GM21423 (cell line): ENCODE measurements at regions not wholly inside any gene's neighbourhood (a gene's known extent, or its start where the extent isn't known, plus 50 kb on each side); places are given as distances from the start of the nearest gene placed in this dataset.

Experiments
- ATAC-seq: cut with Tn5 transposase; IDR thresholded peaks from one replicate; pipeline ENCODE4 v1.9.1; 2021; ENCODE audit warnings: mild to moderate bottlenecking, moderate library complexity; ENCODE audit not compliant: unreplicated experiment

DNA sequence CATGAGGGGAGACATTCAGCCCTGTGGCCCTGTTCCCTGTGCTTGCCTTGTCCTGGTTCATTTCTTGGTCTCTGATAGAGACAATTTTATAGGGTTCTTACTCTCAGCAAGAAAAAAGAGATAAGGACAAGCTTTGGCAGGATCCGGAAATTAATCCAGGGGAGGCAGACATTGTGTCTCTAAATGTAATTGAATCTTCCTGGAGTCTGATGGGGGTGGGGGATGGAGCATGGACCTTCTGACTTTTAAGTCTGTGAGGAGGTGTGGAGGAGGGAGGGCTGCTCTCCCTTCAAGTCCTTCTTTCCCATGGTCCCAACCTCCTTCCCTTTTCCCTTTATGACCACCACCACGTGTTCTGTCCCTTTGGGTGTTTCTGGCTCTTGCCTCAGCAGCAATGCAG lies 512.7 kb downstream of the DHX35 start:
- no peak for ATAC-seq

DNA sequence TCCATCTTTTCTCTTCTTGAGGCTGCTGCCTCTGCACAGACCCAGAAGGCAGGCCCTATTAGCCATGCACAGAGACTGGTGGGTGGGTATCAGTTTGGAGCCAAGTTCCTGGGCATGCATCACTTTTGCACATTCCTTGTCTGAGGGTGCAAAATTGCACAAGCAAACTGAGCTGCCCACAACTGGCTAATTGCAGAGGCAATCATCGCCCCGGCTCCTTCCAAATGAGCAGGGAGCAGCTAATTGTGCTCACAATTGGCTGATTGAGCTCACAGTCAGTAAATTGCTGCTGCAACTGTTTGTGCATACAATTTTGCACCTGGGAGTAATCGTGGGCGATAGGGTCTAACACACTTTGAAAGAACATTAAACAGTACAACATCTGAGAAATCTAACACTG lies 511.4 kb downstream of the DHX35 start:
- ATAC-seq = no peak

DNA sequence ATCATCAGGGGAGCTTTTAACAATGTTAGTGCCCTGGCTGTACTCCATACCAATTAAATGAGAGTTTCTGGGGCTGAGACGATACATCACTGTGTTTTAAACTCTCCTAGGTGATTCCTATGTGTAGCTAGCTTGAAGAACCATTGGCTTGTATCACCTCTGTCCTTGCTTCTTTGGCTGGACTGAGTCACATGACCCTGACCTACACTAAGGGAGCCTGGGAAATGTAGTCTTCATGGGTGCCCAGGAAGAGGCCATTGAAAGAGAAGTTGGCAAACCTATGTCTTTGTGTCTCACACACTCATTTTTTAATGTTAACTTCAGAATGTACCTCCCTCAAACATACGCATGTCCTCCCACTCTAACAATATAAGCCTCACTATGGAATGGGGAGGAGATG lies 506.6 kb downstream of the DHX35 start:
- no peak for ATAC-seq

DNA sequence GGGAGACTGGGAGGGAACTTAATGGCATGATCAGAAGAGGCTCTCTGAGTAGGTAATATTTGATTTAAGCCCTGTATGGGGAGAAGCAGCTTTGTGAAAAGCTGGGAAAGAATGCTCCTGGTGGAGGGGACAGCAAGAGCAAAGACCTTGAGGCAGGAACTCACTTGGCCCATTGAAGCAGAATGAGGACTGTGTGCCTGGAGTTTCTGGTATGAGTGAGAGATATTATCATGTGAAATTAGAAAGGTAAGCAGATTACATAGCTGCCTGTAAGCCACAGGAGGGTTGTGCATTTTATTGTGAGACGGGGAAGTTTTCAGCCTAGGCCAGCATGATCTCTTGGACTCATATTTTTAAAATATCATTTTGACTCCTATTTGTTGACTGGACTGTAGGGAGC lies 502.1 kb downstream of the DHX35 start:
- no peak for ATAC-seq

DNA sequence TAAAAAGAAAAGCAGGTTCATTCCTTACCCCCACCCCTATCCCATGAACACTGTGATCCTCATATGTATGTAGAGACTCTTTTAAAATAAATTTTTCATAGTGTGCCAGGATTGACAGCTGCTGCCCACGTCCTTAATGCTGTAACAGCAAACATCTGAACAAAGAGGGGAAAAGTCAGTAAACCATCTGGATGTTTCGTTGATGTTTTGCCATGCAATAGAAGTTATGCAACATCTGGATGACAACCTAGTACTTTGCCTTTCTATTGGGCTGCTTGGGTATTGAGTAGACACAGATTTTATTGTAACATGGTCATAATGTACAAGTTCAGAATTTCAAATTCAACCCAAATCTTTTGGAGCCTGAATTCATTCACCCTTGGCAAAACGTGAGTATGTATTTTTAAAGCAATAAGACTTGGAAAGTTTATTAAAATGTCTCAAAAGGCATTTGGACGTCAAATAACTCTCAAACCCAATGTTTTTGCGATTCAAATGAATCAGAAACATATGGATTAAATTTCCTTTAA lies 500.3 kb downstream of the DHX35 start:
- no peak for ATAC-seq

DNA sequence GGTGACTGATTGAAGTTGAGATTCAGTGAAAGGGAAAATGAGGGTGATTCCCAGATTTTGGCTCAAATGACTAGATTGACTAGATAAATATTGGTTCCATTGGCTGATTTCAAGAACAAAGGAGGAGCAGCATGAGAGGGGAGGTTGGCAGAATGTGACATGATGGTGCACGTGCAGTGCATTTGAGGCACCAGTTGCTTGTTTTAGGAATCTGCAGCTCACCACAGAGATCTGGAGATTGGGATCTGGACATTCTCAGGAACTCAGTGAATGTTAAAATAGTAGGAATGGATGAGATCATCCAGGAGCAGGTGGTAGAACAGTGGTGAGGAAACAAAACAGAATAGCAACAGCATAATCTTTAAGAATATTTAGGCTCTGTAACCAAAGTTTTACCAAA lies 496.3 kb downstream of the DHX35 start:
- no peak for ATAC-seq

DNA sequence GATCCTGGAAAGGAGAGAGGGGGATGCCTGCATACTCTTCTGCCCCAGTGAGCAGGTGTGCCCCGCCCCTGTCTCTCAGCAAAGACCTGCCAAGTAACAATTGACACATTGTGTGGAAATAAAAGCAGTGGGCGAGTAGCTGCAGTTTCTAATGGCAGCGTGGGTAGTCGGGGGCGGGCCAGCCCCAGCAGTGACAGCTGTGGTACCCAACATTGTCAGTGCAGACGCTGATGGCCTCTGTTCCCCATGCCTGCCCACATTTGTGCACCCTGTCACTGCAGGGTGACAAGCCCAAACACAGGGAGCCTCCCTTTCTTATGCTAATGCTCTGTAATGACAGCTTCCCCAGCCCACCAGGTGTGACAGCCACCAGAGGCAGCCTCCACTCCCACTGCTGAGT lies 491.7 kb downstream of the DHX35 start:
- no peak for ATAC-seq

DNA sequence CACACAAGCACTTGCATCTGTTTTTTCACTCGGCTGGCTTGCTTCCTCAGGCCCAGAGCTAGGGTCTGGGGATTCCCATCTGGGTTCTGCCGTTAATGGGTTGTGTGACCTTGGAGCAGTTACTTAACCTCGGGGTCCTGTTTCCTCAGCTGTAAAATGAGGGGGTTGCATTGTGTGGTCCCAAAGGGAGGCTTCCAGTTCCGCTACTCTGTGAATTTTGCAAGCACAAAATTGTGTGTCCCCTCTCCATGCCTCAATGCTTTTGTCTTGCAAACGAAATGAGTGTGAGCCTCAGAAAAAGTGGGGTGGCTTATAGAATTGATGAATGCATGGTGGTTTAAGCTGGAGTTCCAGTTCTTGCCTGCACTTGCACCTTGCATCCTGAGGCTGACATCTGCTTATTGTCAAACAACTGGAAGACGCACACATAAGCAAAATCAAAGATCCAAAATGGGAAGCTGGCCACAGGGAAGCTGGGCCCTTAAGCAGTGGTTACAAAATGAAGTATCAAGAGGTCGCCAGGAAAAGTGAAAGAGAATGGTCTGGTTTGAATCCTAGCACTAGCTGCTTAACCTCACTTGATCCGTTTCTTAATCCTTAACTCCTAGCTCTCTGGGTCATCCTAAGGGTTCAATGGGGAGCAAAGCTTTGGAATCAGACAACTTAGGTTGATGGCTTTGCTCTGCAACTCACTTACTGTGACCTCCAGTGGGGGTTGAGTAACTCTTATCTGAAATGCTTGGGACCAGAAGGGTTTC lies 490.6 kb downstream of the DHX35 start:
- ATAC-seq = no peak

DNA sequence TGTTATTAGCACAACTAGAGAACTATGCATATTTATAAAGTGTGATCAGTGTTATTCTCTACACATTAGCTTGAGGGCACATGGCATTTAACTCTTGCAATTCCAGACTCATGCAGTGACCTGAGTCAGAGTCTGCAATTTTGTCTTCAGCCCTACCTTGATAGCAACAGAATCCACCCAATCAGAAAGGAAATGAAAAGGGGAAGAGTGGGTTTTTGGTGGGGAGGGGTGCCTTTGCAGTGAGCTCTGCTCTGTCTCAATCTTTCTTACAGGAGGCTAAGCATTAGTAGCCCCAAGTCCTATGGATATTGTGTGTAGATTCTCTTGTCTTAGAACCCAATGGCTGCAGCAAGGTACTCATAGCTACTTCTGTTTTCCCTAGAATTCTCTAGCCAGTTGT lies 489.2 kb downstream of the DHX35 start:
- ATAC-seq = no peak

DNA sequence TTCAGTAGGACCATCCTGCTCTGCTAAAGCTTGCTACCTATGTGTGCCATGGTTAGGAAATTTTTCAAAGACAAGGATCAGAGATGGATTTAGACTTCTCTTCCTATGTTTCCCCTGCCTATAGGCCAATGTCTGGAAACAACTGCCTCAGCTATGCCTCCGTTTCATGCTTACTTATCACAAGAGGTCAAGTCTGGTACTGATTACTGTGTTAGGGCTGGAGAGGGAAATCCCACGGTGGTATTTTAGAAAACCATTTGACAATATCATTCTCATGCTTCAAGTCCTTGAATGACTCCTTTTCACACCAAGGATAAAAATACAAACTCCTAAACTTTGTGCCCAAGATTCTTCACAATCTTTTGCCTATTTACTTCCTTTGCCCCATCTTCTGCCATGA lies 484.3 kb downstream of the DHX35 start:
- no peak for ATAC-seq

DNA sequence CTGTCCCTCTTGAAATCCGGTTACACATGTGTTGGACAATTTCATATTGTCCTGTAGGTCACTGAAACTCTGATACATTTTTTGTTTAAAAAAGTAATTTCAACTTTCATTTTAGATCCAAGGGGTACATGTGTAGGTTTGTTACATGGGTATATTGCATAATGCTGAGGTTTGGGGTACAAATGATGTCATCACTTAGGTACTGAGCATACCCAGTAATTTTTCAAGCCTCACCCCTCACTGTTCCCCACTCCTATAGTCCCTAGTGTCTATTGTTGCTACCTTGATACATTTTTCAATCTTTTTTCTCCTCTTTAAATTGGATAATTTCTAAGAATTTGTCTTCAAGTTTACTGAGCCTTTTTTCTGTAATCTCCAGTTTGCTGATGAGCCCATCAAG lies 483.0 kb downstream of the DHX35 start:
- no peak for ATAC-seq

DNA sequence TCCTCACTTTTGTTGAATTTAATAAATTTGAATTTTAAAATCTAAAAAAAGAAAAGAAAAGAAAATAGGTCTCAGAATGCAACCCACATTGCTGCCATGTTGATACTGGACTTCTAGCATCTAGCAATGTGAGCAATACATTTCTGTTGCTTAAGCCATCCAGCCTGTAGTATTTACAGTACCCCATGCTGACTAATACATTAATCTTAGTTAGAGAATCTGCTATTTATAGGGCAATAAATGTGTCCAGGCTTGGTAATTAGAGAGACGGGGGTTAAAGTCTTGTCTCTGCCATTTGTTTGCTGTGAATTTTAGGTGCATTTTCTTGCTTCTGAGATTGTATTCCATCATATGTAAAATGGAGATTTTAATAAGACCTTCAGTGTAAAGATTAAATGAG lies 471.3 kb downstream of the DHX35 start:
- no peak for ATAC-seq

DNA sequence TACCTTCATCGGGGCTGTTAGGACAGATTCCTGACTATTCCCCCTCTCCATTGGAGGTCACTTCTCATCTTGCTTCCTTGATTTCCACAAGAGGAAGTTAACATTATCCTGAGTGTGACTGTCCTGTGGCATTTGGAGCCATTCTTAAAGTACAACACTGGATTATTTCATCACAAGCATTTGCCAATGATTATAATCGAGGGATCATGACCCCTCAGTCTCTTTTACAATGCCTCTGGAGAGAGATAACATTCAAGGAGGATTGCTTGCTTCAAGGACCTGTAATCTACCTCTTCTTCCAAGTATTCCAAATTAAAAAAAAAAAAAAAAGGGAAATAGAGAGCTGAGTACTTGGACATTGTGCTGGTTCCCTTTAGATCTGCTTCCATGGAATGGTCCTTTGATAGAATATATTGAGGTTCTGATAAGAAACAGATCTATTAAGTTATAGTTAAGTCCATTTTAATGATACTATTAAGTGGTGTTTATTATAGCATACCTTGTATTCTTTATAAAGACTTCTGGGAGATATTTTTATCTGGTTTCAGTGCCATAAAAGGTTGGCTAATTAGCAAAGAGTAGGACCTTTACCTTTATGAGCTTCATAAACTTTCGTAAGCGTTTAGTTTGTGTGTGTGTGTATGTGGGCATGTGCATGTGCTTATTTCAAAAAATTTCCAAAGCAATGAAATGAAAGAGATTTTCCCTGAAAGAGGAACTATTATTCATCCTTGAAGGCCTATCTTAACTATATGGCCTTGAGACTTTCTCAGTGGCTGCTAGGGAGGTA lies 469.1 kb downstream of the DHX35 start:
- ATAC-seq = no peak

DNA sequence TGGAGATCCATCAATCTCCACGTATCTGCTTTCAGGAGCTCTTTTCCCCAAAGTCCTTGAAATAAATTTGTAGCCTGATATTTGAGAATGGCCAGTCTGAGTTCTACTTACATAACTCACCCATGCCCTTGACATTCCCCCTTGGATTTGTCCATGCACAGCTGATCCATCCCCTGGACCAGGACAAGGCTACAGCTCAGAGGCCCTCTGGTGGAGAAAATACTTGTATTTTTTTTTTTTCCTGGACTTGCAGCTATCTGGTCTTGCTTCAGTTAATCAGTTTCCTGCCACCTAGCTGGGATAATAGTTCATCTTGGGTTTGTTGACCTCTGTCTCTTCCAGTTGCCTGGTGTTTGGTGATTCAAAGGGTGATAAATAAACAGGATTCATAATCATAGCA lies 467.6 kb downstream of the DHX35 start:
- ATAC-seq = no peak

DNA sequence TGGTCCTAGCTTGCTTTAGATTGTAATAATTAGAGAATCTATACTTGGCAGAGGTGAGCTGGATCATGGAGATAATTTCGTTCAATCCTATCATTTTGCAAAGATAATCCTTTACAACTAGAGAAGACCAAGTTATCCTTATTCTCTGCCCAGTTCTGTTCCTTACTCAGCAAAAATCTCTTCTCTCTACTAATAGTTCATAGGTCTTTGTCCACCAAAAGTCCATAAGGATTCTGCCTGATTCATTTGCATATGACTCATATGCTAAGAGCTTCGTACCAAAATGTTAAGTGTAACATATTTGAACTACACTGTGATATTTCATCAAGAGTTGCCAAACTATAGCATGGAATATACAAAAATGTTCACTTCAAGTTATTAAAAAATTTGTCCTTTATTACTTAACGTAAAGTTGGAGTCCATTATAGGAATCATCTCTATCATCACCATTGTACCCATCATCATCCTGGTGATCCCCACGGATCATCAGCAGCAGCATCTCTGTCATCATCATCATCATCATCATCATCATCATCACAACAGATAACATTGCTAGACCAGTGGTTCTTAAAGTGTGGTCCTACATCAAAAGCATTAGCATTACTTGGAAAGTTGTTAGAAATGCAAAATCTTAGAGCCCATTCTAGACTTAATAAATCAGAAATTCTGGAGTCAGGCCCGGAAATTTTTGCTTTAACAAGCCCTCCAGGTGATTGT lies 463.0 kb downstream of the DHX35 start:
- ATAC-seq = no peak

DNA sequence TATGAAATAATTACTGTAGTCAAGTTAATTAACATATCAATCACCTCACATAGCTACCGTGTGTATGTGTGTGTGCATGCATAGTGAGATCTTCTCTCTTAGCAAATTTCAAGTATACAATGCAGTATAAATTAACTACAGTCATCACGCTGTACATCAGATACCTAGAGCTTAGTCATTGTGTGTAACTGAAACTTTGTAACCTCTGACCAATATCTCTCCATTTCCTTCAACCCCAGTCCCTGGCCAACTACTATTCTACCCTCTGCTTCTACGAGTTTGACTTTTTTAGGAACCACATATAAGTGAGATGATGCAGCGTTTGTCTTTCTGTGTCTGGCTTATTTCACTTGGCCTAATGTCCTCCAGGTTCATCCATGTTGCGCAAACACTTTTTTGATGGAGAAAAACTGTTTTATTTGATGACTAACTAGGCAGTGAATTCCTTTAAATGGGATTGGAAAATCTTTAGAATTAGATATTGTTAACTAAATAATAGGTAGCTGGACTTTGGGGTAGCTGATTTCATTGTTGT lies 459.5 kb downstream of the DHX35 start:
- ATAC-seq = no peak

DNA sequence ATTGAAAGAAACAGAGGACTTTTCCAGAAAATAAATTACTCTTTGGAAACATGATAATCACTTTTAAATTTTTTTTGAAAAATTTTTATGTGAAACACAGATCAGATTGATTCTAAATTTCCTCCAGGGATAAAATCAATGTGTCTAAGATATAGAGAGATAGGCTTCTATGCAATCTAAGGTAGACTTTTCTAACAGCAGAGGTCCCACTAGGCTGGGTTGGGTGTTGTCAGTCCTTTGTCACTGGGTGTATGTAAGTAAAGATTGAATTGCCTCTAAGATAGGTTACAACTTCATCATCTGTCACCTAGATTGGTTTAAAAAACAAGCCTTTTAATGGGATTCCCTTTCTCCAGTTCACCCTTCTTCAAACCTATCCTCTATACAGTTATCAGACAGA lies 449.9 kb downstream of the DHX35 start:
- no peak for ATAC-seq

DNA sequence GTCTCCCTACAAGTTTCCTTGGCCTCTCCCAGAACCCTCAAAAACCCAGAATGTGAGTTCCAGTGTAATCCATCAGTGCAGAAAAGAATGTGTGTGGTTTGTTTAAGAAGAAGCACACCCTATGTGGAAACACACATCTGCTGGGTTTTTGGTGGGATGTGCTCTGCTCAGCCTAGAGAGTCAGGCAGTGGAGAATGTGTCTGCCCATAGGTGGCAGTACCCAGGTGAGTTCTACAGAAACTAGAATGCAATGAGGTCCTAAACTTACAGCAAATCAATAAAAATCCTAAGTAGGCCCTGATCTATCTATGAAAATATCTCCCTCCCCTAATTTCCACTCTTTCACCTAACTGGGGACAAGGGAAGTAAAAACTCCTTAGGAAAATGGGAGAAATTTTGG lies 437.3 kb downstream of the DHX35 start:
- ATAC-seq = no peak

DNA sequence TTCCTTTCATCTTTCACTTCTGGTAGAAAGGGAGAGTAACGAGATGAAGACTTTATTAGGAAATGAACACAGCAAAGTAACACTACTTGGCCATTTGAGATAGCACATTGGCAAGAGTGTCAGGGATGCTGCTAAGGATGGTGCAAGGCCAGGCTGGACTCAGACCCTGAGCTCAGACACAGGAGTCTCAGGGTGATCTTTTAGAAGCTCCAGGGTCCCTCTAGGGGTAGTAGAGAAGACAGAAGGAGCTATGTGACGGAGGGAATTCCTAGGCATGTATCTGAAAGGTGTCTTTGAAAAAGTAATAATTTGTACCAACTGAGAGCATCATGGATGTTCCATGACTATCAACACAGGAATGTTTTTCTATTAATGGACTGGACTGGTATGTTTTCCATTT lies 436.5 kb downstream of the DHX35 start:
- no peak for ATAC-seq

DNA sequence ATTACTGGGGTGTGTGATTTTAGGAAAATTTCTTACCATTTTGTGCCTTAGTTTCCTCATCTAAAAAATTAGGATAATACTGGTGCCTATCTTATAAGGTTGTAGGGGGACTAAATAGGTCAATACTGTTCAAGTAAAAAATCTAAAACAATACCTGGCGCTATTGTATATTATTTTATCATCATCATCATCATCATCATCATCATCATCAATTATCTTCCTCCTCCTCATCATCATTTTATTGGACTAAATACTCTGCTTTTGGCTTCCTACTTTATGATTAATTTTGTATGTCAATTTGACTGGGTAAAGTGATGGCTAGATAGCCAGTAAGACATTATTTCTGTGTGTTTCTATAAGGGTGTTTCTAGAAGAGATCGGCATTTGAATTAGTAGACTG lies 435.5 kb downstream of the DHX35 start:
- no peak for ATAC-seq

DNA sequence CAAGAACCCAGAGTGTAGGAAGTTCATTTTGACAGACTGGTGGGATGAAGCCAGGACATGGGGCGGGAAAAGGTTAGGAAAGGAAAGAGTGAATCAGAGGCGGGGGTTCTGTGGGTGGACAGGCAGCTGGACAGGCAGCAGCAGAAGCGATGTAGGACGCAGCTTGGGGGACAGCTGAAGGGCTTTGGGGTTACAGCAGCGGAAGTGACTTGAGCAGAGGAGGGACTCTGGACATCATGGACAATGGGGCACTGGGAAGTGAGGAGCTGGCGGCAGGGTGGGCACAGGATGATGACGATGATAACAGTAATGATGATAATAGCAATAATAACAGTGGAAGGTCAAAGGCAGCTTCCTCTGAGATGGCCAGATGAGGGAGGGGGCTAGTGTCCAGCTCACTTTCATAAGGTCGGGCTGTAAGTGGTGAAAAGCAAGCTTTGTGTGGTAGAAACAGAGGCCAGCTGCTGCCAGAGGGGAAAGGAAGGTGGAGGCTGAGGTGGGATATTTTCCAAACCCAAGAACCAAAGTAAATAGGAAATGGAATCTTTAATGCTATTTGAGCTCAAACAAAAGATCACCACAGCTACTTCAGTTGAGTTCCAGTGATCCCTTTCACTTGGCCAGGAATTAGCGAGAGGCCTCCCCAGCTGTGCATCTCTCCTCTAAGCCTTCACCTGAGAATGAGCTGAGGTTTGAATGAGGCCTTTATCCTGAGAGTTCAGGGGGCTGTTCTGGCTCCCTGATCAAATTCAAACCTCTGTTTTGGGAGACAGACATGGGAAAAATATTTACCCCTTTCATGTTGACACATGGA lies 433.5 kb downstream of the DHX35 start:
- ATAC-seq = no peak
